SK-N-SH (cell line): ENCODE measurements at regions not wholly inside any gene's neighbourhood (a gene's known extent, or its start where the extent isn't known, plus 50 kb on each side); places are given as distances from the start of the nearest gene placed in this dataset.

Experiments used
- CTCF ChIA-PET: fragments of 300-600, 350-600 bp; formaldehyde crosslinking; extraction: SDS; loops from one replicate; lab custom pipeline; 2021; lab: Yijun Ruan, JAX
- POLR2A ChIA-PET: fragments of 350-600 bp; sonication (Branson Sonifier 250); formaldehyde crosslinking; extraction: SDS; loops from one replicate; lab custom pipeline; 2020; ENCODE audit warnings: antibody characterized with exemption, inconsistent platforms; lab: Yijun Ruan, JAX
- DNase-seq: peaks from one replicate; pipeline ENCODE4 v3.0.0; 2012
- H2AFZ ChIP-seq: fragments of 200-600 bp; sonication (generic); 2 replicates; pipeline ENCODE4 v1.8.1; 2016; ENCODE audit warnings: antibody characterized with exemption, mild to moderate bottlenecking, low read depth
- H3F3A ChIP-seq: fragments of 200-600 bp; sonication (generic); replicated peaks from 2 replicates; pipeline ENCODE3; 2016; ENCODE audit warnings: antibody characterized with exemption, mild to moderate bottlenecking; ENCODE audit not compliant: insufficient read depth
- H3K27ac ChIP-seq, 2 experiments: fragments of 200-500 bp in 1 of 2; fragments of 200-600 bp in 1 of 2; sonication (Bioruptor generic) in 1 of 2; sonication (generic), shearing (Covaris generic) in 1 of 2; 2 replicates each; pipeline versions ENCODE4 v1.5.1 to v1.6.1; 2014 to 2016; ENCODE audit warnings: low read depth in 2 of 2, inconsistent platforms in 1 of 2, low read length in 1 of 2, mild to moderate bottlenecking in 1 of 2, mixed read lengths in 1 of 2
- H3K27me3 ChIP-seq: fragments of 200-600 bp; sonication (generic), shearing (Covaris generic); 2 replicates; pipeline ENCODE4 v1.6.1; 2016; ENCODE audit warnings: mixed run types; ENCODE audit not compliant: insufficient read depth
- H3K36me3 ChIP-seq, 2 experiments: fragments of 200-500 bp in 1 of 2; fragments of 200-600 bp in 1 of 2; sonication (Bioruptor generic) in 1 of 2; sonication (generic) in 1 of 2; replicated peaks in 1 of 2; 2 replicates each; pipeline versions ENCODE3 to v1.5.1; 2014 to 2016; ENCODE audit warnings: low read length in 1 of 2, mild to moderate bottlenecking in 1 of 2; ENCODE audit not compliant: insufficient read depth in 2 of 2, control insufficient read depth in 1 of 2
- H3K4me1 ChIP-seq, 2 experiments: fragments of 200-500 bp in 1 of 2; fragments of 200-600 bp in 1 of 2; sonication (Bioruptor generic) in 1 of 2; sonication (generic), shearing (Covaris generic) in 1 of 2; 2 replicates each; pipeline versions ENCODE4 v1.5.1 to v1.6.1; 2014 to 2016; ENCODE audit warnings: low read depth in 1 of 2, low read length in 1 of 2, mixed run types in 1 of 2; ENCODE audit not compliant: insufficient read depth in 2 of 2, control insufficient read depth in 1 of 2
- H3K4me2 ChIP-seq: fragments of 200-600 bp; sonication (generic), shearing (Covaris generic); 2 replicates; pipeline ENCODE4 v1.6.1; 2017; ENCODE audit warnings: mixed run types
- H3K4me3 ChIP-seq, 2 experiments: fragments of 200-500 bp in 1 of 2; fragments of 200-600 bp in 1 of 2; sonication (Bioruptor generic) in 1 of 2; sonication (generic), shearing (Covaris generic) in 1 of 2; 2 replicates each; pipeline versions ENCODE4 v1.5.1 to v1.8.1; 2014 to 2016; ENCODE audit warnings: low read depth in 2 of 2, inconsistent platforms in 1 of 2, low read length in 1 of 2, mild to moderate bottlenecking in 1 of 2, mixed read lengths in 1 of 2, moderate library complexity in 1 of 2
- H3K79me2 ChIP-seq: fragments of 200-600 bp; sonication (generic); 2 replicates; pipeline ENCODE4 v1.8.1; 2017; ENCODE audit warnings: mild to moderate bottlenecking; ENCODE audit not compliant: insufficient read depth
- H3K9ac ChIP-seq: fragments of 200-600 bp; sonication (generic); 2 replicates; pipeline ENCODE4 v1.6.1; 2017; ENCODE audit warnings: mixed run types
- H3K9me2 ChIP-seq: fragments of 200-600 bp; sonication (generic); 2 replicates; pipeline ENCODE4 v1.6.1; 2017; ENCODE audit warnings: mixed run types
- H3K9me3 ChIP-seq: fragments of 200-600 bp; sonication (generic); 2 replicates; pipeline ENCODE4 v1.6.1; 2017; ENCODE audit warnings: mixed run types, mild to moderate bottlenecking, moderate library complexity
- H4K20me1 ChIP-seq: fragments of 200-600 bp; sonication (generic); 2 replicates; pipeline ENCODE4 v1.6.1; 2017; ENCODE audit warnings: mild to moderate bottlenecking, mixed run types; ENCODE audit not compliant: insufficient read depth
- ELF1 ChIP-seq: IDR thresholded peaks from 2 replicates; pipeline ENCODE4 v1.4.0; 2012
- EP300 ChIP-seq, 2 experiments: IDR thresholded peaks; 2 replicates each; pipeline versions ENCODE4 v1.4.0 to v1.6.1; 2012; ENCODE audit warnings: borderline replicate concordance in 1 of 2, low read depth in 1 of 2, low read length in 1 of 2
- EZH2phosphoT487 ChIP-seq: fragments of 200-600 bp; sonication (generic); IDR thresholded peaks from 2 replicates; pipeline ENCODE4 v1.6.1; 2017; ENCODE audit warnings: low read depth, mixed run types, mild to moderate bottlenecking, antibody characterized with exemption, moderate library complexity, borderline replicate concordance
- FOXJ3 ChIP-seq: sonication (generic); formaldehyde crosslinking; IDR thresholded peaks from 2 replicates; pipeline ENCODE4 v1.5.1; 2020; ENCODE audit warnings: mild to moderate bottlenecking, missing genetic modification reagents
- FOXM1 ChIP-seq: IDR thresholded peaks from 2 replicates; pipeline ENCODE4 v1.4.0; 2012; ENCODE audit warnings: low read depth, mild to moderate bottlenecking
- GATA2 ChIP-seq: sonication (generic); formaldehyde crosslinking; IDR thresholded peaks from 2 replicates; pipeline ENCODE4 v1.5.0; 2020; ENCODE audit warnings: mild to moderate bottlenecking, missing genetic modification reagents
- JUND ChIP-seq: IDR thresholded peaks from 2 replicates; pipeline ENCODE4 v1.4.0; 2012
- MXI1 ChIP-seq: IDR thresholded peaks from 2 replicates; pipeline ENCODE4 v1.6.1; 2012; ENCODE audit warnings: mild to moderate bottlenecking, low read depth, low read length, improper control_type of control experiment
- RCOR1 ChIP-seq: fragments of 150-350 bp; IDR thresholded peaks from 2 replicates; pipeline ENCODE4 v1.6.1; 2017; ENCODE audit warnings: antibody characterized with exemption, low read length
- RFX5 ChIP-seq: IDR thresholded peaks from 2 replicates; pipeline ENCODE4 v1.6.1; 2012; ENCODE audit warnings: mild to moderate bottlenecking, improper control_type of control experiment, low read length
- SIN3A ChIP-seq: IDR thresholded peaks from 2 replicates; pipeline ENCODE4 v1.6.1; 2012; ENCODE audit warnings: low read depth, mild to moderate bottlenecking, low read length, moderate library complexity, borderline replicate concordance
- SMC3 ChIP-seq: IDR thresholded peaks from 2 replicates; pipeline ENCODE4 v1.6.1; 2012; ENCODE audit warnings: low read depth, low read length, improper control_type of control experiment
- TCF12 ChIP-seq: IDR thresholded peaks from 2 replicates; pipeline ENCODE4 v1.4.0; 2012
- WGBS: methylation state at CpG from one replicate; pipeline ENCODE4 v1.1.6; 2017; ENCODE audit warnings: low lambda C conversion rate; 5-methylcytosine and 5-hydroxymethylcytosine counted together
- TF ChIP-seq, protein P1 (sequence below): IDR thresholded peaks from 2 replicates; pipeline ENCODE4 v1.4.0; 2012; ENCODE audit warnings: low read depth, borderline replicate concordance
- TF ChIP-seq, protein P2 (sequence below): fragments of 150-350 bp; IDR thresholded peaks from 2 replicates; pipeline ENCODE4 v1.6.1; 2016; ENCODE audit warnings: mild to moderate bottlenecking, low read depth, low read length
- TF ChIP-seq, protein P3 (sequence below): IDR thresholded peaks from 2 replicates; pipeline ENCODE4; 2012

DNA sequence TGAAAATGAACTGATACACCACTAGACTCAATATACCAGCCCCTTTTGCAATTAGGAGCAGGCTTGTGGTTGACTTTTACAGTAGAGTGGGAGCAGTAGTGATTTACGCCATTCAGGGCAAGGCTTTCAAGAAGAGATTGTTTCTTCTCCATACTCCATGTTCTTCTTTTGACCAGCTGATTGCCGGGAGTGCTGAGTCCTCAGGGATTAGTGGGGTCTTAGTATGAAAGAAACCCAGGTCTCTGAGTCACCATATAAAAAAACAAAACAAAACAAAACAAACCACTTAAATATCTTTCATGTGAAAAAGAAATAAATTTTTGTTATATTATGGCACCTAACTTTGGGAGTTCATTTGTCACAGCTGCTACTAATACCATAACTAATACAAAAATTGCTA lies 465.6 kb upstream of the TRIB2 start:
- Histone ChIP-seq H3K79me2 (no peaks in the 10 kb centered on the region), H3K36me3 (no peaks in the 10 kb centered on the region), H4K20me1 (no peaks in the 10 kb centered on the region), H3F3A (no peaks in the 10 kb centered on the region), H3K4me2 (no peak overlapping the region), H3K9me2 (no peaks in the 10 kb centered on the region), H3K9me3 (no peaks in the 10 kb centered on the region), H3K4me1 (peaks cover 4 to 7% of the 10 kb centered on the region in 2 experiments; a peak in 3 of 4 replicates), H2AFZ (no peak overlapping the region), H3K4me3 (no peak overlapping the region), H3K9ac (no peak overlapping the region), H3K27me3 (no peaks in the 10 kb centered on the region), H3K27ac (peak overlapping the region in 1 of 2 experiments; percentile 47; a peak in 1 of 4 replicates)
- TF ChIP-seq FOXM1 (no peak), MXI1 (no peak), EZH2phosphoT487 (no peak), SMC3 (no peak), ELF1 (no peak), RFX5 (no peak), SIN3A (no peak)
- TF ChIP-seq, protein P1, sequence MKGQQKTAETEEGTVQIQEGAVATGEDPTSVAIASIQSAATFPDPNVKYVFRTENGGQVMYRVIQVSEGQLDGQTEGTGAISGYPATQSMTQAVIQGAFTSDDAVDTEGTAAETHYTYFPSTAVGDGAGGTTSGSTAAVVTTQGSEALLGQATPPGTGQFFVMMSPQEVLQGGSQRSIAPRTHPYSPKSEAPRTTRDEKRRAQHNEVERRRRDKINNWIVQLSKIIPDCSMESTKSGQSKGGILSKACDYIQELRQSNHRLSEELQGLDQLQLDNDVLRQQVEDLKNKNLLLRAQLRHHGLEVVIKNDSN, result no peak
- TF ChIP-seq, protein P2, sequence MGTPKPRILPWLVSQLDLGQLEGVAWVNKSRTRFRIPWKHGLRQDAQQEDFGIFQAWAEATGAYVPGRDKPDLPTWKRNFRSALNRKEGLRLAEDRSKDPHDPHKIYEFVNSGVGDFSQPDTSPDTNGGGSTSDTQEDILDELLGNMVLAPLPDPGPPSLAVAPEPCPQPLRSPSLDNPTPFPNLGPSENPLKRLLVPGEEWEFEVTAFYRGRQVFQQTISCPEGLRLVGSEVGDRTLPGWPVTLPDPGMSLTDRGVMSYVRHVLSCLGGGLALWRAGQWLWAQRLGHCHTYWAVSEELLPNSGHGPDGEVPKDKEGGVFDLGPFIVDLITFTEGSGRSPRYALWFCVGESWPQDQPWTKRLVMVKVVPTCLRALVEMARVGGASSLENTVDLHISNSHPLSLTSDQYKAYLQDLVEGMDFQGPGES, result no peak
- WGBS, result 78% methylated on average over 2 of the region's 2 CpGs
- ChIA-PET POLR2A (no interaction called here), CTCF (no interaction called here)
- no peak for DNase-seq

DNA sequence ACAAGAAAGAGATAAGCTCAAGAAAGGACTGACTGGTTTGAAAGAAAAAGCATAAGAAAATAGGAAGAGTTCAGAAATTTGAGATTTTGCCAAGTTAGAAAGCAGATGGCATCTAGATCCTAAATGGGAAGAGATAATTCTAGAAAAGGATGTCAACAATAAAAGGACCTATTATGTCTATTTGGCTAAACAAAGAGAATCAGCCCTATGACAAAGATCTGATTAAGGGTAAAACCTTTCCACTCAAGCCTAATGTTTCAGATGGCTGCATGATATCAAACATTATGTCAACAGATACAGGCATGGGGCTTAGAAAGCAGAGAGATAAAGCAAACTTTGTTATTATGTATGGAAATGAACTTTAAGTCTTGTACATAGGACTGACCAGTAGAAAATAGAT lies 465.0 kb upstream of the TRIB2 start:
- CTCF ChIA-PET, result no interaction called here

More for the DNA sequence above, 465.0 kb upstream of the TRIB2 start:
- no peak overlapping the region for H3K9ac ChIP-seq
- H3K4me2 ChIP-seq, result no peak overlapping the region
- POLR2A ChIA-PET, result no interaction called here
- H2AFZ ChIP-seq, result no peak overlapping the region
- no peaks in the 10 kb centered on the region for H4K20me1 ChIP-seq
- TF ChIP-seq GATA2 (CRISPR knock-in tag), result peak; percentile 25; the same call in 1 of the 2 replicates
- TF ChIP-seq TCF12, result peak; percentile 54
- TF ChIP-seq, protein P2, result no peak
- peak; percentile 21; the same call in 1 of the 2 replicates for TF ChIP-seq RCOR1
- TF ChIP-seq JUND, result peak; percentile 21; the same call in 1 of the 2 replicates
- no peak for TF ChIP-seq FOXJ3 (CRISPR knock-in tag)
- TF ChIP-seq EP300 (IDR thresholded peaks at IDR 0.05; ENCODE audit: borderline replicate concordance in 1 of 2, low read depth in 1 of 2, low read length in 1 of 2), result 0 out of 4 replicates have a peak, but pooled peaks of 1 of the 2 experiments have one; percentile 13
- TF ChIP-seq, protein P3, sequence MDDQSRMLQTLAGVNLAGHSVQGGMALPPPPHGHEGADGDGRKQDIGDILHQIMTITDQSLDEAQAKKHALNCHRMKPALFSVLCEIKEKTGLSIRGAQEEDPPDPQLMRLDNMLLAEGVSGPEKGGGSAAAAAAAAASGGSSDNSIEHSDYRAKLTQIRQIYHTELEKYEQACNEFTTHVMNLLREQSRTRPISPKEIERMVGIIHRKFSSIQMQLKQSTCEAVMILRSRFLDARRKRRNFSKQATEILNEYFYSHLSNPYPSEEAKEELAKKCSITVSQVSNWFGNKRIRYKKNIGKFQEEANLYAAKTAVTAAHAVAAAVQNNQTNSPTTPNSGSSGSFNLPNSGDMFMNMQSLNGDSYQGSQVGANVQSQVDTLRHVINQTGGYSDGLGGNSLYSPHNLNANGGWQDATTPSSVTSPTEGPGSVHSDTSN, result peak; percentile 40; the same call in 1 of the 2 replicates
- no peaks in the 10 kb centered on the region for H3F3A ChIP-seq
- no peaks in the 10 kb centered on the region for H3K9me2 ChIP-seq
- H3K27me3 ChIP-seq, result no peaks in the 10 kb centered on the region
- H3K36me3 ChIP-seq, result no peaks in the 10 kb centered on the region
- DNase-seq, result no peak
- H3K9me3 ChIP-seq, result no peaks in the 10 kb centered on the region
- peaks cover 4 to 7% of the 10 kb centered on the region in 2 experiments; a peak in 3 of 4 replicates for H3K4me1 ChIP-seq
- H3K27ac ChIP-seq, result peak overlapping the region in 1 of 2 experiments; percentile 47; a peak in 1 of 4 replicates
- H3K4me3 ChIP-seq, result no peak overlapping the region
- H3K79me2 ChIP-seq, result no peaks in the 10 kb centered on the region
